ENCODE measurements at regions not wholly inside any gene's neighbourhood (a gene's known extent, or its start where the extent isn't known, plus 50 kb on each side); places are given as distances from the start of the nearest gene placed in this dataset.

- no peak for TF ChIP-seq CTCF (IDR thresholded peaks at IDR 0.05; ENCODE audit: insufficient read depth, low read length)
- TF ChIP-seq POLR2AphosphoS5 (IDR thresholded peaks at IDR 0.05; ENCODE audit: low read depth) = peak; percentile 58
These were observed 85.3 kb downstream of the RFLNA start for GRCh38 chr12:124379938-124380754.

Measured in HL-60 (cell line).